ENCODE measurements at regions not wholly inside any gene's neighbourhood (a gene's known extent, or its start where the extent isn't known, plus 50 kb on each side); places are given as distances from the start of the nearest gene placed in this dataset.

GRCh38 chr3:162892921-162893793 lies 1396.5 kb downstream of the OTOL1 start:
- no peaks in the 10 kb centered on the region for H3K36me3 ChIP-seq (ENCODE audit: control insufficient read depth in 1 of 2, insufficient read depth in 2 of 2, low read length in 2 of 2)
- H3K9ac ChIP-seq (ENCODE audit: low read length), result no peak overlapping the region
- no TSS peak for BruUV-seq (replicated peaks)
- no peaks in the 10 kb centered on the region for H3K79me2 ChIP-seq (ENCODE audit: insufficient read depth, low read length)
- no peak for ATAC-seq
- POLR2A ChIA-PET, result no interaction called here
- intact Hi-C loops (cut with micrococcal nuclease), result no loop called here
- no peaks in the 10 kb centered on the region for H3K27me3 ChIP-seq (ENCODE audit: insufficient read depth, low read length)
- no peak overlapping the region for H2AFZ ChIP-seq (ENCODE audit: low read depth, low read length, poor library complexity, severe bottlenecking)
- H3K4me1 ChIP-seq (ENCODE audit: control insufficient read depth in 1 of 2, insufficient read depth in 2 of 2, low read length in 2 of 2), result no peaks in the 10 kb centered on the region
- no peak overlapping the region for H3K27ac ChIP-seq (ENCODE audit: low read depth, low read length)
- no peaks in the 10 kb centered on the region for H4K20me1 ChIP-seq (ENCODE audit: insufficient read depth)
- H3K4me2 ChIP-seq (ENCODE audit: low read length), result no peak overlapping the region
- no peaks in the 10 kb centered on the region for H3K9me2 ChIP-seq (ENCODE audit: insufficient read depth)
- no peak overlapping the region for H3K4me3 ChIP-seq (replicated peaks in 1 of 2; ENCODE audit: low read depth in 1 of 2, low read length in 2 of 2)
- RAD21 ChIA-PET (ENCODE audit: low non-redundant PET in 1 of 2, low total read pairs in 2 of 2, uncharacterized antibody in 2 of 2, unreplicated experiment in 2 of 2), result no interaction called here
- CTCF ChIA-PET, result no interaction called here
- no peaks in the 10 kb centered on the region for H3K9me3 ChIP-seq (ENCODE audit: control insufficient read depth in 1 of 2, insufficient read depth in 1 of 2, low read depth in 1 of 2, low read length in 2 of 2)
- DNase-seq (ENCODE audit: low read depth, low spot score), result no peak
- no peak for TF ChIP-seq POLR2A (IDR thresholded peaks at IDR 0.05; ENCODE audit: borderline replicate concordance, extremely low read depth, insufficient read depth, insufficient read length)
- no peak for TF ChIP-seq RAD21 (IDR thresholded peaks at IDR 0.05; ENCODE audit: low read depth)
- no peak for TF ChIP-seq EZH2 (IDR thresholded peaks at IDR 0.05)
- TF ChIP-seq ZNF274 (IDR thresholded peaks at IDR 0.05; ENCODE audit: low read depth, low read length), result no peak

DNA sequence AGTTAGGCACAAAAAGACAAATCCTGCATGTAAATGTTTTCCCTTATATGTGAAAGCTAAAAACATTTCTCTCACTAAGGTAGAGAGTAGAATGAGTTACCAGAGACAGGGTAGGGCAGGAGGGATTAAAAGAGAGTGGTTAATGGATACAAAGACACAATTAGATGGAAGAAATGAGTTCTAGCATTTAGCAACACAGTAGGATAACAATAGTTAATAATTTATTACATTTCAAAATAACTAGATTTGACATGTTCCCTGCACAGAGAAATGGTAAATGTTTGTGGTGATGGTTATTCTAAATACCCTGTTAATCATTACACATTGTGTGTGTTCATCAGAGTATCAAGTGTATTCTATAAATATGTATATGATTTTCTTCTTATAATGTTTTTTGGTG lies 1400.7 kb downstream of the OTOL1 start:
- no peaks in the 10 kb centered on the region for H4K20me1 ChIP-seq (ENCODE audit: insufficient read depth)
- intact Hi-C loops (cut with micrococcal nuclease), result no loop called here
- RAD21 ChIA-PET (ENCODE audit: low non-redundant PET in 1 of 2, low total read pairs in 2 of 2, uncharacterized antibody in 2 of 2, unreplicated experiment in 2 of 2), result no interaction called here
- H3K36me3 ChIP-seq (ENCODE audit: control insufficient read depth in 1 of 2, insufficient read depth in 2 of 2, low read length in 2 of 2), result no peaks in the 10 kb centered on the region
- no peaks in the 10 kb centered on the region for H3K9me2 ChIP-seq (ENCODE audit: insufficient read depth)
- no peak for DNase-seq (ENCODE audit: low read depth, low spot score)
- H2AFZ ChIP-seq (ENCODE audit: low read depth, low read length, poor library complexity, severe bottlenecking), result no peak overlapping the region
- TF ChIP-seq SP1 (IDR thresholded peaks at IDR 0.05; ENCODE audit: low read depth), result no peak
- no peak for TF ChIP-seq EZH2phosphoT487 (IDR thresholded peaks at IDR 0.05; ENCODE audit: borderline replicate concordance)
- no peak for TF ChIP-seq POLR2A (IDR thresholded peaks at IDR 0.05; ENCODE audit: borderline replicate concordance, extremely low read depth, insufficient read depth, insufficient read length)
- no peak for TF ChIP-seq EGR1 (IDR thresholded peaks at IDR 0.05; ENCODE audit: low read depth)
- no peak for TF ChIP-seq JUND (IDR thresholded peaks at IDR 0.05)
- TF ChIP-seq CEBPB (IDR thresholded peaks at IDR 0.05; ENCODE audit: low read depth), result no peak
- no peak for TF ChIP-seq YY1 (IDR thresholded peaks at IDR 0.05; ENCODE audit: extremely low read depth, insufficient replicate concordance, low read depth, low read length)
- no peak for TF ChIP-seq ZFX (IDR thresholded peaks at IDR 0.05)
- no peak for TF ChIP-seq EZH2 (IDR thresholded peaks at IDR 0.05)
- no peak for TF ChIP-seq MAX (IDR thresholded peaks at IDR 0.05)
- BruUV-seq (replicated peaks), result no TSS peak
- H3K27me3 ChIP-seq (ENCODE audit: insufficient read depth, low read length), result no peaks in the 10 kb centered on the region
- no peaks in the 10 kb centered on the region for H3K4me1 ChIP-seq (ENCODE audit: control insufficient read depth in 1 of 2, insufficient read depth in 2 of 2, low read length in 2 of 2)
- H3K27ac ChIP-seq (ENCODE audit: low read depth, low read length), result no peak overlapping the region
- ATAC-seq, result no peak
- no peak overlapping the region for H3K4me2 ChIP-seq (ENCODE audit: low read length)
- H3K9ac ChIP-seq (ENCODE audit: low read length), result no peak overlapping the region
- H3K4me3 ChIP-seq (replicated peaks in 1 of 2; ENCODE audit: low read depth in 1 of 2, low read length in 2 of 2), result no peak overlapping the region
- H3K9me3 ChIP-seq (ENCODE audit: control insufficient read depth in 1 of 2, insufficient read depth in 1 of 2, low read depth in 1 of 2, low read length in 2 of 2), result no peaks in the 10 kb centered on the region
- CTCF ChIA-PET, result no interaction called here
- no peaks in the 10 kb centered on the region for H3K79me2 ChIP-seq (ENCODE audit: insufficient read depth, low read length)
- POLR2A ChIA-PET, result no interaction called here

Measured in HCT116 (cell line).